Esophagus squamous epithelium (tissue), 5 donors: ENCODE measurements at regions not wholly inside any gene's neighbourhood (a gene's known extent, or its start where the extent isn't known, plus 50 kb on each side); places are given as distances from the start of the nearest gene placed in this dataset.

Source experiments
- DNase-seq: peaks from one replicate; lab custom pipeline; 2025; lab: John Stamatoyannopoulos, UW
- H3K27ac ChIP-seq, 4 donors: fragments of 200-600 bp; sonication (generic); one replicate each; pipeline ENCODE4 v1.5.1; 2016 to 2019; ENCODE audit warnings: mild to moderate bottlenecking in 1 of 4
- H3K27me3 ChIP-seq, 4 donors: fragments of 200-600 bp; sonication (generic); 1 replicate in 3 of 4; 2 replicates in 1 of 4; pipeline versions ENCODE4 v1.5.1 to v1.6.0; 2017 to 2021; ENCODE audit warnings: antibody characterized with exemption in 1 of 4
- H3K36me3 ChIP-seq, 3 donors: fragments of 200-600 bp; sonication (generic); one replicate each; pipeline ENCODE4 v1.5.1; 2016 to 2019
- H3K4me1 ChIP-seq, 3 donors: fragments of 200-600 bp; sonication (generic); one replicate each; pipeline ENCODE4 v1.5.1; 2017 to 2019
- H3K4me3 ChIP-seq, 4 donors: fragments of 200-600 bp; sonication (generic); 1 replicate in 3 of 4; 2 replicates in 1 of 4; pipeline ENCODE4 v1.5.1; 2016 to 2019; ENCODE audit warnings: mild to moderate bottlenecking in 2 of 4, moderate library complexity in 1 of 4
- H3K9me3 ChIP-seq, 3 donors: fragments of 200-600 bp; sonication (generic); one replicate each; pipeline ENCODE4 v1.5.1; 2016 to 2019
- POLR2A ChIP-seq, 4 donors: fragments of 450-650 bp; IDR thresholded peaks; one replicate each; pipeline ENCODE4 v1.6.1; 2017; ENCODE audit warnings: antibody characterized with exemption in 4 of 4, mild to moderate bottlenecking in 4 of 4, moderate library complexity in 3 of 4
- WGBS, 2 donors: methylation state at CpG; one replicate each; pipeline ENCODE4 v1.1.5; 2018; 5-methylcytosine and 5-hydroxymethylcytosine counted together
- intact Hi-C: fragments of 100-400 bp; cut with DNase I; formaldehyde crosslinking; loops from one replicate; pipeline ENCODE4 v1.15.0; 2022
- TF ChIP-seq, protein P1 (sequence below), 6 experiments: fragments of 450-650 bp in 4 of 6; fragments of 200-600 bp in 2 of 6; sonication (generic) in 2 of 6; IDR thresholded peaks; one replicate each; pipeline ENCODE4 v1.5.1; 2016 to 2019; ENCODE audit warnings: antibody characterized with exemption in 6 of 6, mild to moderate bottlenecking in 4 of 6, moderate library complexity in 4 of 6
- donor health status: DM: yes; HTN: yes; CAD: no.

- Histone ChIP-seq H3K27ac (no peak overlapping the region), H3K36me3 (no peaks in the 10 kb centered on the region), H3K9me3 (no peaks in the 10 kb centered on the region), H3K4me3 (no peak overlapping the region), H3K4me1 (no peaks in the 10 kb centered on the region), H3K27me3 (no peaks in the 10 kb centered on the region)
- no peak for TF ChIP-seq POLR2A (IDR thresholded peaks at IDR 0.05)
- TF ChIP-seq, protein P1, sequence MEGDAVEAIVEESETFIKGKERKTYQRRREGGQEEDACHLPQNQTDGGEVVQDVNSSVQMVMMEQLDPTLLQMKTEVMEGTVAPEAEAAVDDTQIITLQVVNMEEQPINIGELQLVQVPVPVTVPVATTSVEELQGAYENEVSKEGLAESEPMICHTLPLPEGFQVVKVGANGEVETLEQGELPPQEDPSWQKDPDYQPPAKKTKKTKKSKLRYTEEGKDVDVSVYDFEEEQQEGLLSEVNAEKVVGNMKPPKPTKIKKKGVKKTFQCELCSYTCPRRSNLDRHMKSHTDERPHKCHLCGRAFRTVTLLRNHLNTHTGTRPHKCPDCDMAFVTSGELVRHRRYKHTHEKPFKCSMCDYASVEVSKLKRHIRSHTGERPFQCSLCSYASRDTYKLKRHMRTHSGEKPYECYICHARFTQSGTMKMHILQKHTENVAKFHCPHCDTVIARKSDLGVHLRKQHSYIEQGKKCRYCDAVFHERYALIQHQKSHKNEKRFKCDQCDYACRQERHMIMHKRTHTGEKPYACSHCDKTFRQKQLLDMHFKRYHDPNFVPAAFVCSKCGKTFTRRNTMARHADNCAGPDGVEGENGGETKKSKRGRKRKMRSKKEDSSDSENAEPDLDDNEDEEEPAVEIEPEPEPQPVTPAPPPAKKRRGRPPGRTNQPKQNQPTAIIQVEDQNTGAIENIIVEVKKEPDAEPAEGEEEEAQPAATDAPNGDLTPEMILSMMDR (IDR thresholded peaks at IDR 0.05) = no peak
- 64 to 70% methylated on average over 4 of the region's 4 CpGs for WGBS, 2 donors
- intact Hi-C loops = no loop called here
- DNase-seq = no peak
These were observed 326.7 kb upstream of the GRAMD2B start for GRCh38 chr5:126096442-126097006.

GRCh38 chr5:126097876-126098275 is 325.3 kb upstream of the GRAMD2B start:
- Histone ChIP-seq H3K27me3 (no peaks in the 10 kb centered on the region), H3K4me1 (no peaks in the 10 kb centered on the region), H3K9me3 (no peaks in the 10 kb centered on the region), H3K4me3 (no peak overlapping the region), H3K27ac (no peak overlapping the region), H3K36me3 (no peaks in the 10 kb centered on the region)
- intact Hi-C loops = no loop called here
- TF ChIP-seq POLR2A (IDR thresholded peaks at IDR 0.05) = no peak
- TF ChIP-seq, protein P1 (IDR thresholded peaks at IDR 0.05) = no peak
- WGBS, 2 donors = 55 to 68% methylated on average over 1 of the region's 1 CpG
- DNase-seq = no peak

- DNase-seq = no peak
- TF ChIP-seq POLR2A (IDR thresholded peaks at IDR 0.05) = no peak
- TF ChIP-seq, protein P1 (IDR thresholded peaks at IDR 0.05) = no peak
These were observed 324.7 kb upstream of the GRAMD2B start for GRCh38 chr5:126098330-126099017.

DNA sequence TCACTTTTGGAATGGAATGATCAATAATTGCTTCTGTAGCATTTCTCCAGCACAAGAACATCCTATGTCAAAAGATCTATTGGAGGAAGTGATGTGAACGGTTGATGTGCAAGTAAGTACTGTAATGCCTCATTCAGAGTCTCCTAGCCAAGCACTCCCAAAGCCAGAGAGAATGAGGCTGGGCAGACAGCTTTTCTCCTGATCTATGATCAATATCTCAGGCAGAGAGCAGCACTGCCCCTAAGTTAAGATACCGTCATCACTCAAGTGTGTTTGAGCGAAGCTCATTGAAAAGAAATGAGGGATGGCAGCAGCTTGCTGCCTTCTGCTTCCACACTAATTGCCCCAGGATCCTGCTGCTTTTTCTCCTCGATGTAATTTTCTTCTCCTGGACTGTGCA is 324.1 kb upstream of the GRAMD2B start:
- Histone ChIP-seq H3K4me3 (no peak overlapping the region), H3K4me1 (no peaks in the 10 kb centered on the region), H3K9me3 (no peaks in the 10 kb centered on the region), H3K36me3 (no peaks in the 10 kb centered on the region), H3K27me3 (no peaks in the 10 kb centered on the region), H3K27ac (no peak overlapping the region)
- 78 to 91% methylated on average over 4 of the region's 4 CpGs for WGBS, 2 donors
- no peak for TF ChIP-seq POLR2A (IDR thresholded peaks at IDR 0.05)
- TF ChIP-seq, protein P1 (IDR thresholded peaks at IDR 0.05) = no peak
- DNase-seq = no peak
- intact Hi-C loops = no loop called here

More at GRCh38 chr5:126098330-126099017, 324.7 kb upstream of the GRAMD2B start:
- 80 to 90% methylated on average over 1 of the region's 1 CpG for WGBS, 2 donors
- Histone ChIP-seq H3K4me3 (no peak overlapping the region), H3K4me1 (no peaks in the 10 kb centered on the region), H3K36me3 (no peaks in the 10 kb centered on the region), H3K27ac (no peak overlapping the region), H3K9me3 (no peaks in the 10 kb centered on the region), H3K27me3 (no peaks in the 10 kb centered on the region)
- intact Hi-C loops = no loop called here

DNA sequence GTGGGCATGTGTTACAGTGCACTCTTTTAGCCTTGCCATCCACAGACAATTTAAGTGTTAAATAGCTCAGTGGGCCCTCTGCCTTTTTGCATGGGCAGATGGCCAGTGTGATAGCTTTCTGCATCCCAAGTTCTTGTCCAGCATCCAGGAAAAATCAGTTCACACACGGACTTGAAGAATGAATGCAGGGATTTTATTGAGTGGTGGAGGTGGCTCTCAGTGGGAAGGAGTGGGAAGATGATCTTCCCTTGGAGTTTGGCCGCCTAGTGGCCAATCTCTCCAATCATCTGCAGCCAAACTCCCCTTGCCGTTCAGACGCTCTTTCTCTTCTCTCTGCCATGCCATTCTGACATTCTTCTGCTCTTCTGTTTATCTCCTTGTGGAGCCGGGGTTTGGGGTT is 322.4 kb upstream of the GRAMD2B start:
- Histone ChIP-seq H3K27me3 (no peaks in the 10 kb centered on the region), H3K4me1 (peaks cover 0 to 4% (median 0%) of the 10 kb centered on the region in 3 donors), H3K36me3 (no peaks in the 10 kb centered on the region), H3K4me3 (no peak overlapping the region), H3K27ac (no peak overlapping the region), H3K9me3 (no peaks in the 10 kb centered on the region)
- intact Hi-C loops = no loop called here
- DNase-seq = no peak
- 58 to 71% methylated on average over 2 to 5 of the region's 5 CpGs for WGBS, 2 donors
- TF ChIP-seq, protein P1 (IDR thresholded peaks at IDR 0.05) = no peak
- TF ChIP-seq POLR2A (IDR thresholded peaks at IDR 0.05) = no peak
